IMR-90 (cell line): ENCODE measurements at regions not wholly inside any gene's neighbourhood (a gene's known extent, or its start where the extent isn't known, plus 50 kb on each side); places are given as distances from the start of the nearest gene placed in this dataset.

Experiments
- CEBPB ChIP-seq: IDR thresholded peaks from 2 replicates; pipeline ENCODE4 v1.6.1; 2012; ENCODE audit warnings: low read depth, low read length, improper control_type of control experiment
- CTCF ChIP-seq: conservative IDR thresholded peaks from 2 replicates; pipeline ENCODE4 v1.5.1; 2012; ENCODE audit warnings: mild to moderate bottlenecking, low read depth, low read length, improper control_type of control experiment
- POLR2A ChIP-seq: IDR thresholded peaks from 2 replicates; pipeline ENCODE4 v1.6.1; 2012; ENCODE audit warnings: mild to moderate bottlenecking, low read depth, low read length

GRCh38 chr20:12847872-12848271 is 160.9 kb upstream of the SPTLC3 start:
- TF ChIP-seq POLR2A (no peak), CTCF (no peak), CEBPB (no peak)
